ENCODE measurements at regions not wholly inside any gene's neighbourhood (a gene's known extent, or its start where the extent isn't known, plus 50 kb on each side); places are given as distances from the start of the nearest gene placed in this dataset.

DNA sequence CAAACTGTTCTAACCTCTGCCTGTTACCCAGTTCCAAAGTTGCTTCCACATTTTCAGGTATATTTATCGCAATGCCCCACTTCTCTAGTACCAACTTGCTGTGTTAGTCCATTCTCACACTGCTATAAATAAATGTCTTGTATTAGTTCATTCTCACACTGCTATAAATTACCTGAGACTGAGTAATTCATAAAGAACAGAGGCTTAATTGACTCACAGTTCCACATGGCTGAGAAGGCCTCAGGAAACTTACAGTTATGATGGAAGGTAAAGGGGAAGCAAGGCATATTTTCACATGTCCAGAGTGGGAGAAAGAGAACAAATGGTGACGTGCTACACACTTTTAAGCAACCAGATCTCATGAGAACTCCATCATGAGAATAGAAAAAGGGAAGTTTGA is 130.4 kb upstream of the C11orf87 start:
- CTCF ChIA-PET: no interaction called here
- no peaks in the 10 kb centered on the region for H3K36me3 ChIP-seq (ENCODE audit: control insufficient read depth in 4 of 4, insufficient read depth in 4 of 4, low read length in 3 of 4)
- H3K27ac ChIP-seq (ENCODE audit: insufficient read depth in 1 of 2, low read depth in 1 of 2, low read length in 2 of 2, poor library complexity in 1 of 2, severe bottlenecking in 2 of 2): no peak overlapping the region
- no peaks in the 10 kb centered on the region for H3K27me3 ChIP-seq (replicated peaks in 2 of 5; ENCODE audit: control insufficient read depth in 4 of 5, insufficient read depth in 5 of 5, low read length in 4 of 5)
- H3K4me3 ChIP-seq (ENCODE audit: control insufficient read depth in 1 of 7, extremely low read depth in 1 of 7, insufficient read depth in 4 of 7, low read depth in 2 of 7, low read length in 6 of 7): no peak overlapping the region
- H3K4me1 ChIP-seq (ENCODE audit: control extremely low read depth in 1 of 4, control insufficient read depth in 4 of 4, insufficient read depth in 4 of 4, low read length in 3 of 4): no peaks in the 10 kb centered on the region
- POLR2A ChIA-PET: no interaction called here
- DNase-seq: no peak
- H3K9me3 ChIP-seq (ENCODE audit: control extremely low read depth in 1 of 5, control insufficient read depth in 4 of 5, insufficient read depth in 2 of 5, low read depth in 1 of 5, low read length in 4 of 5): no peaks in the 10 kb centered on the region
- 100% methylated on average over 1 of the region's 2 CpGs for WGBS (ENCODE audit: insufficient coverage)

DNA sequence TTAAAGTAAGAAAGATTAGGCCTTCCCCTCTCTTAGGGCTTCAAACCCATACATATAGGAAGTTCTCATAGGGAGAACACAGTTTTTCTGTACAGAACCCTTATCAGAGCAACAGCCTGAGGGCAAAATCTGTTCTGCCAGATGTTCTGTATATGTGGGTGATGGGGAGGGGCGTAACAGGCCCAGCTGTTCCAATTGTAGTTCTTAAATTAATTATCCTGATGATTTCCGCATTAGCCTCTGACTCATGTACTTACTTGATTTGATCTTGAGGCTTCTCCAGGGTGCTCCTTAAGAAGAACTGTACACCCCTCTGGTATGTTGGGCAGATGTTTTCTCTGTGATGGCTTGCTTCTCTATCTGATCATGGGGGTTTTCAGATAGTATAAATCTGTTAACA is 123.1 kb upstream of the C11orf87 start:
- Histone ChIP-seq H3K4me1 (ENCODE audit: control extremely low read depth in 1 of 4, control insufficient read depth in 4 of 4, insufficient read depth in 4 of 4, low read length in 3 of 4) (no peaks in the 10 kb centered on the region), H3K9me3 (ENCODE audit: control extremely low read depth in 1 of 5, control insufficient read depth in 4 of 5, insufficient read depth in 2 of 5, low read depth in 1 of 5, low read length in 4 of 5) (no peaks in the 10 kb centered on the region), H3K36me3 (ENCODE audit: control insufficient read depth in 4 of 4, insufficient read depth in 4 of 4, low read length in 3 of 4) (no peaks in the 10 kb centered on the region), H3K4me3 (ENCODE audit: control insufficient read depth in 1 of 7, extremely low read depth in 1 of 7, insufficient read depth in 4 of 7, low read depth in 2 of 7, low read length in 6 of 7) (no peak overlapping the region), H3K27me3 (replicated peaks in 2 of 5; ENCODE audit: control insufficient read depth in 4 of 5, insufficient read depth in 5 of 5, low read length in 4 of 5) (no peaks in the 10 kb centered on the region), H3K27ac (ENCODE audit: insufficient read depth in 1 of 2, low read depth in 1 of 2, low read length in 2 of 2, poor library complexity in 1 of 2, severe bottlenecking in 2 of 2) (no peak overlapping the region)
- 100% methylated on average over 2 of the region's 2 CpGs for WGBS (ENCODE audit: insufficient coverage)
- POLR2A ChIA-PET: interaction anchor here (0.7 kb wide), 1 partner anchor 420 kb away, joined by 3 read pairs; no protein-coding TSS in a partner anchor
- DNase-seq: no peak
- CTCF ChIA-PET: no interaction called here

DNA sequence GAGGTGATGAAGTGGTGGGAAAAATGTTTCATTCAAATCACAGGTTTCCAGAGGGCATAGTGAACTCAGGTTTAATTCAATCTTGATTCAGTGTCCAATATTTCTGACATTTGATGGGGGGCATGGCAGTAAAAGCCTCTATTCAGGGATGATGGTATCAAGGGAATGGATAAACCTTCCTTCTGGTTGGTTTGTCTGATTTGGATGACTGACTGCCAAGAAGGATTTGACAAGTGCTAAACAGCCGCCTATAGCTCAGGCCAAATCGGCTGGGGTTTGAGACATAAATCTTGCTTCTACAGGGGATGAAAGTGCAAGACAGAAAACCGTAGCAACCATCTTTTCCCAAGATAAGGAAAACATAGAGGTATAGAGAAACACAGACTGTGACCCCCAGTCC is 121.8 kb upstream of the C11orf87 start:
- ChIA-PET CTCF (no interaction called here), POLR2A (no interaction called here)
- WGBS (ENCODE audit: insufficient coverage): 93% methylated on average over 3 of the region's 3 CpGs
- no peaks in the 10 kb centered on the region for H3K36me3 ChIP-seq (ENCODE audit: control insufficient read depth in 4 of 4, insufficient read depth in 4 of 4, low read length in 3 of 4)
- no peak overlapping the region for H3K4me3 ChIP-seq (ENCODE audit: control insufficient read depth in 1 of 7, extremely low read depth in 1 of 7, insufficient read depth in 4 of 7, low read depth in 2 of 7, low read length in 6 of 7)
- no peak for DNase-seq
- H3K27me3 ChIP-seq (replicated peaks in 2 of 5; ENCODE audit: control insufficient read depth in 4 of 5, insufficient read depth in 5 of 5, low read length in 4 of 5): no peaks in the 10 kb centered on the region
- H3K9me3 ChIP-seq (ENCODE audit: control extremely low read depth in 1 of 5, control insufficient read depth in 4 of 5, insufficient read depth in 2 of 5, low read depth in 1 of 5, low read length in 4 of 5): no peaks in the 10 kb centered on the region
- H3K4me1 ChIP-seq (ENCODE audit: control extremely low read depth in 1 of 4, control insufficient read depth in 4 of 4, insufficient read depth in 4 of 4, low read length in 3 of 4): no peaks in the 10 kb centered on the region
- no peak overlapping the region for H3K27ac ChIP-seq (ENCODE audit: insufficient read depth in 1 of 2, low read depth in 1 of 2, low read length in 2 of 2, poor library complexity in 1 of 2, severe bottlenecking in 2 of 2)

DNA sequence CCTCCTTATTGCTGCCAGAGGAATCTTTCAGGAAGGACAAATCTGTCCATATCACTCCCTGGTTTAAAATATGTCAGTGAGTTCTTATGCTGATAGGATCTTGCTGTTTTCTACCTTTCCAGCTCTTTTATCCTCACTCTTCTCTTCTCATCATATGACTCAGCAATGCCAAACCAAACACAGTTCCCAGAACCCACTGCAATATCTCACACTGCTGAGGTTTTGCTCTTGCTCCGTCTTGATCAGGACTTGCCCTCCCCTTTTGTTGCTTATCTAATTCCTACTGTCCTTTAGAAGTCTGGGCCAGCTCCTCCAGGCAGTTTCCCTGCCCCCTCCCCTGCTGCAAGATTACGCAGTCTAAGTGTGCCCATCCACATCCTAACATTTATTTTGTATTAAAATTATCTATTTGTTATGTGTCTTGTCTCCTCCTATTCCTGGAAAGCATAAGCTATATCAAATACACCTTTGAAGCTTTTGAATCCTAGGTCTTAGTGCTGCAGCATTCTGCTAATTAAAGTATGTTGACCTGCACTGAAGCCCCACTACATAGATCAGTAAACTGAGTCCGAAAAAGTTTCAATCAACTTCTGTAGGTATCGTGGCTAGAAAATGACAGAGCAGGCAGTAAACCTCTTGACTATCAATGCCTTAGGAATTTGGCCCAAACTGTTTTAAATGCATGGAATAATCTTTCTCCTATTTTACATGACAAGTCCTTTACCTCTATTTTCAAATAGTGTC is 119.2 kb upstream of the C11orf87 start:
- ChIA-PET POLR2A (no interaction called here), CTCF (no interaction called here)
- Histone ChIP-seq H3K27ac (ENCODE audit: insufficient read depth in 1 of 2, low read depth in 1 of 2, low read length in 2 of 2, poor library complexity in 1 of 2, severe bottlenecking in 2 of 2) (no peak overlapping the region), H3K4me1 (ENCODE audit: control extremely low read depth in 1 of 4, control insufficient read depth in 4 of 4, insufficient read depth in 4 of 4, low read length in 3 of 4) (no peaks in the 10 kb centered on the region), H3K9me3 (ENCODE audit: control extremely low read depth in 1 of 5, control insufficient read depth in 4 of 5, insufficient read depth in 2 of 5, low read depth in 1 of 5, low read length in 4 of 5) (no peaks in the 10 kb centered on the region), H3K36me3 (ENCODE audit: control insufficient read depth in 4 of 4, insufficient read depth in 4 of 4, low read length in 3 of 4) (no peaks in the 10 kb centered on the region), H3K27me3 (replicated peaks in 2 of 5; ENCODE audit: control insufficient read depth in 4 of 5, insufficient read depth in 5 of 5, low read length in 4 of 5) (no peaks in the 10 kb centered on the region), H3K4me3 (ENCODE audit: control insufficient read depth in 1 of 7, extremely low read depth in 1 of 7, insufficient read depth in 4 of 7, low read depth in 2 of 7, low read length in 6 of 7) (no peak overlapping the region)
- WGBS (ENCODE audit: insufficient coverage): 89% methylated on average over 2 of the region's 4 CpGs
- DNase-seq: no peak

- 100% methylated on average over 1 of the region's 1 CpG for WGBS (ENCODE audit: insufficient coverage)
- no peaks in the 10 kb centered on the region for H3K4me1 ChIP-seq (ENCODE audit: control extremely low read depth in 1 of 4, control insufficient read depth in 4 of 4, insufficient read depth in 4 of 4, low read length in 3 of 4)
- no peaks in the 10 kb centered on the region for H3K27me3 ChIP-seq (replicated peaks in 2 of 5; ENCODE audit: control insufficient read depth in 4 of 5, insufficient read depth in 5 of 5, low read length in 4 of 5)
- CTCF ChIA-PET: no interaction called here
- no peak for DNase-seq
- no peak overlapping the region for H3K4me3 ChIP-seq (ENCODE audit: control insufficient read depth in 1 of 7, extremely low read depth in 1 of 7, insufficient read depth in 4 of 7, low read depth in 2 of 7, low read length in 6 of 7)
- no peak overlapping the region for H3K27ac ChIP-seq (ENCODE audit: insufficient read depth in 1 of 2, low read depth in 1 of 2, low read length in 2 of 2, poor library complexity in 1 of 2, severe bottlenecking in 2 of 2)
- no peaks in the 10 kb centered on the region for H3K36me3 ChIP-seq (ENCODE audit: control insufficient read depth in 4 of 4, insufficient read depth in 4 of 4, low read length in 3 of 4)
- POLR2A ChIA-PET: no interaction called here
- no peaks in the 10 kb centered on the region for H3K9me3 ChIP-seq (ENCODE audit: control extremely low read depth in 1 of 5, control insufficient read depth in 4 of 5, insufficient read depth in 2 of 5, low read depth in 1 of 5, low read length in 4 of 5)
Observed at GRCh38 chr11:109303342-109303741, 118.6 kb upstream of the C11orf87 start.

DNA sequence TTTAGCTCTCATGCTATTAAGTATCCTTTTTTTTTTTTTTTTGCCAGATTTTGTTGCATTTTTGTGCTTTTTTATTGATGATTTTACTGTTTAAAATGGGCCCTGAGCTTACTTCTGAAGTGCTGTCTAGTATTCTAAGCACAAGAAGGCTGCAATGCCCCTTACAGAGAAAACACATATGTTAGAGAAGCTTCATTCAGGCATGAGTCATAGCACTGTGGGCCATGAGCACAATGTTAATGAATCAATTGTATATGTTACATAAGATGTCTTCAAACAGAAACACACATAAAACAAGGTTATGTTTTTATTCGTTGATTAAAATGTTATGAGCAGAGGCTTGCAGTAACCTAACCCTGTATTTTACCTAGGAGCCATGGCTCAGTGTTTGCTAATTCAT is 117.8 kb upstream of the C11orf87 start:
- DNase-seq: no peak

GRCh38 chr11:109305009-109305408 is 117.0 kb upstream of the C11orf87 start:
- DNase-seq: no peak
- no peaks in the 10 kb centered on the region for H3K36me3 ChIP-seq (ENCODE audit: control insufficient read depth in 4 of 4, insufficient read depth in 4 of 4, low read length in 3 of 4)
- ChIA-PET CTCF (interaction anchor here (0.7 kb wide), 1 partner anchor 61 kb away, joined by 5 read pairs; no protein-coding TSS in a partner anchor), POLR2A (no interaction called here)
- WGBS (ENCODE audit: insufficient coverage): 100% methylated on average over 7 of the region's 7 CpGs
- no peak overlapping the region for H3K27ac ChIP-seq (ENCODE audit: insufficient read depth in 1 of 2, low read depth in 1 of 2, low read length in 2 of 2, poor library complexity in 1 of 2, severe bottlenecking in 2 of 2)
- no peak overlapping the region for H3K4me3 ChIP-seq (ENCODE audit: control insufficient read depth in 1 of 7, extremely low read depth in 1 of 7, insufficient read depth in 4 of 7, low read depth in 2 of 7, low read length in 6 of 7)
- no peaks in the 10 kb centered on the region for H3K4me1 ChIP-seq (ENCODE audit: control extremely low read depth in 1 of 4, control insufficient read depth in 4 of 4, insufficient read depth in 4 of 4, low read length in 3 of 4)
- H3K9me3 ChIP-seq (ENCODE audit: control extremely low read depth in 1 of 5, control insufficient read depth in 4 of 5, insufficient read depth in 2 of 5, low read depth in 1 of 5, low read length in 4 of 5): no peaks in the 10 kb centered on the region
- peaks cover 0 to 4% (median 0%) of the 10 kb centered on the region in 5 experiments for H3K27me3 ChIP-seq (replicated peaks in 2 of 5; ENCODE audit: control insufficient read depth in 4 of 5, insufficient read depth in 5 of 5, low read length in 4 of 5)

More for the DNA sequence above, 117.8 kb upstream of the C11orf87 start:
- no peaks in the 10 kb centered on the region for H3K9me3 ChIP-seq (ENCODE audit: control extremely low read depth in 1 of 5, control insufficient read depth in 4 of 5, insufficient read depth in 2 of 5, low read depth in 1 of 5, low read length in 4 of 5)
- CTCF ChIA-PET: no interaction called here
- peaks cover 0 to 4% (median 0%) of the 10 kb centered on the region in 5 experiments for H3K27me3 ChIP-seq (replicated peaks in 2 of 5; ENCODE audit: control insufficient read depth in 4 of 5, insufficient read depth in 5 of 5, low read length in 4 of 5)
- H3K36me3 ChIP-seq (ENCODE audit: control insufficient read depth in 4 of 4, insufficient read depth in 4 of 4, low read length in 3 of 4): no peaks in the 10 kb centered on the region
- no peak overlapping the region for H3K4me3 ChIP-seq (ENCODE audit: control insufficient read depth in 1 of 7, extremely low read depth in 1 of 7, insufficient read depth in 4 of 7, low read depth in 2 of 7, low read length in 6 of 7)
- H3K27ac ChIP-seq (ENCODE audit: insufficient read depth in 1 of 2, low read depth in 1 of 2, low read length in 2 of 2, poor library complexity in 1 of 2, severe bottlenecking in 2 of 2): no peak overlapping the region
- H3K4me1 ChIP-seq (ENCODE audit: control extremely low read depth in 1 of 4, control insufficient read depth in 4 of 4, insufficient read depth in 4 of 4, low read length in 3 of 4): no peaks in the 10 kb centered on the region
- POLR2A ChIA-PET: no interaction called here
- WGBS (ENCODE audit: insufficient coverage): no CpG with 5 or more reads among the region's 1 CpG
